ENCODE measurements at regions not wholly inside any gene's neighbourhood (a gene's known extent, or its start where the extent isn't known, plus 50 kb on each side); places are given as distances from the start of the nearest gene placed in this dataset.

DNA sequence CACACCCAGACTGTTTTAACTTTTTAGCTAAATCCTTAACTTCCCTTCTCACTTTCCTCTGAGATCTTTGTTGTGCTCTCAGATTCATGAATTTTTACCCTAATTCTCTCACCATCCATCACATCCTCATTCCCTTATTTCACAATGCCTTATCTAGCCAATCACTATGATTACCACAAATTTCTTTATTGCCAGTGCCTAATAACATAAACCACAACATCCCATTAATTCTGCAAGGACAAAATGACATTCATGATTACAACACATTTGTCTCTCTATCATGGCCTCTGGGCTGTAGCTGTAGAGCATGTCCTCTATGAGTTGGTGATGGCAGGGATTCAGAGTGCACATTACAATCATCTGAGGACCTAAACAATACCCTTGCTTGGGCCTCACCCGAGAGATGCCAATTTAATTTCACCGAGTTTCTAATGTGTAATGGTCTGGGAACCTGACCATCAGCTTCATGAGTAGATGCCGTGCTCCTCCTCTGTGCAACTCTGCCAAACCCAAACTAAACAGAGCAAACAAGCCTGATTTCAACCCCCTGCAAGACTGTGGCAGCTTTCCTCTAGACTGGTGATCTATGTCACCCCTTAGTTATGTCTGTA, 99.3 kb downstream of the SPTSSA start:
- DNase-seq (ENCODE audit: insufficient read length, low spot score) (no peak), FAIRE-seq (no peak)
- TF ChIP-seq POLR2A (IDR thresholded peaks at IDR 0.05; ENCODE audit: low read depth, low read length) = no peak

DNA sequence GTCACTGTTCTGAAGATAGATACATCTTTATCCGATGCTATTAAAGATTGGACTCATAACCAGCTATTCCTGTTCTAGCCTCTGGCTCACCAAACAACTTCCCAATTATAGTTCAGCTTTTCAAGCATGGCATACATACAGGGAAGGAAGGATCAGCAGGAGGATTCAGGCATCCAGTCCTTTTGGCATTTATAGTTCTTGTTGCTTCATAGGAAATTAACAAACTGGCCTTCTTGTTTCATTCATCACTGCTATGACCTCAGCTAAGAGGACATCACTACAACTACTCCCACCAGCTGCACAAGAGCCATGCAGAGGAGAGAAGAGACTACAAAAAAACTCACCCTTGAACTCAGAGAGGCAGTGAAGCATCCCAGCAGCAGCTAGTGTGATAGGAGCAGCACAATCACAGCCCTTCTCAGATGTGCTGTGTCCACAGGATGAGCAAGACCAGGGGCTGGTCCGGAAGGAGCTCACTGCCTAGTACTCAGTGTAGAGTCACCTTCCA, 100.5 kb downstream of the SPTSSA start:
- no peak for FAIRE-seq
- no peak for DNase-seq (ENCODE audit: insufficient read length, low spot score)

DNA sequence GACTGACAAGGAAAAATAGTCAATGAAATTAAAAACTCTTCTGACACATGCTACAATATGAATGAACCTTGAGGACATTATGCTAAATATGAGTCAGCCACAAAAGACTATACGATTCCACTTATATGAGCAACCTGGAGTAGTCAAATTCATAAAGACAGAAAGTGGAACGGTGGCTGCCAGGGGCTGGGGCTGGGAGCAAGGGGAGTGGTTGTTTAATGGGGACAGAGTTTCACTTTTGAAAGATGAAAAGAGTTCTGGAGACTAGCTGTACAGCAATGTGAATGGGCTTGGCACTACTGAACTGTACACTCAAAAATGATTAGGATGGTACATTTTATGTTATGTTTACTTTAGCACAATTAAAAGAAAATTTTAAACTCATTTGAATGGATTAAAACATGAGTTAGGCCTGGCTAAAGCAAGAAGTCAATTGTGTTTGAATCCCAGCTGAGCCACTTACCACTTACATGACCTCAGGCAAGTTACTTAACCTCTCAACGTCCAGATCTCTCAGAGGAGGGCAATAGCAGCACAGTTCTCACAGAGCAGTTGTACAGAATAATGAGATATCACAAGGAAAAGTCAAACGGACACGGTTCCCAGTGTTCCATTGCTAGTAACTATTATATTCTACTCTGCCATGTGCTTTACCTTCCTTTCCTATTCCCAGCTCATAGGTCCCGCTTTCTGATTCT, 102.5 kb downstream of the SPTSSA start:
- FAIRE-seq = peak; percentile 15
- DNase-seq (ENCODE audit: insufficient read length, low spot score) = no peak

More for the DNA sequence above, 100.5 kb downstream of the SPTSSA start:
- no peak for TF ChIP-seq POLR2A (IDR thresholded peaks at IDR 0.05; ENCODE audit: low read depth, low read length)

GRCh38 chr14:34356264-34356654, 105.8 kb downstream of the SPTSSA start:
- FAIRE-seq = no peak
- TF ChIP-seq POLR2A (IDR thresholded peaks at IDR 0.05; ENCODE audit: low read depth, low read length) = no peak
- DNase-seq (ENCODE audit: insufficient read length, low spot score) = no peak

More for the DNA sequence above, 102.5 kb downstream of the SPTSSA start:
- TF ChIP-seq POLR2A (IDR thresholded peaks at IDR 0.05; ENCODE audit: low read depth, low read length) = no peak

- DNase-seq (ENCODE audit: insufficient read length, low spot score) = no peak
- FAIRE-seq = peak; percentile 94
- TF ChIP-seq POLR2A (IDR thresholded peaks at IDR 0.05; ENCODE audit: low read depth, low read length) = no peak
Measured at GRCh38 chr14:34355584-34356263, 106.3 kb downstream of the SPTSSA start.

DNA sequence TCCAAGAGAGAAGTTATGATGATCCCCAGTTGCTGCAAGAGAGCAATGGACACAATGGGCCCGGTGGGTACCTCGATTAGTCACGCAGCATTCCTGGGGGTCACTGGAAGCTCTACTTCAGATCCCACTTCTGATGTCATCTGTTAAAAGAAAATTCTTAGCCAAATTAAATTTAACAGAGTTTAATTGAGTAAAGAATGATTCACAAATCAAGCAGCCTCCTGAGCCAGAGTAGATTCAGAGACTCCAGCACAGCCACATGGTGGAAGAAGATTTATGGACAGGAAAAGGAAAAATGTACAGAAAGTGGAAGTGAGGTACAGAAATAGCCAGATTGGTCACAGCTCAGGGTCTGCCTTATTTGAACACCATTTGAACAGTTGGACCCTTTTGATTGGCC, 107.5 kb downstream of the SPTSSA start:
- FAIRE-seq (peak; percentile 27), DNase-seq (ENCODE audit: insufficient read length, low spot score) (no peak)
- no peak for TF ChIP-seq POLR2A (IDR thresholded peaks at IDR 0.05; ENCODE audit: low read depth, low read length)

- no peak for TF ChIP-seq POLR2A (IDR thresholded peaks at IDR 0.05; ENCODE audit: low read depth, low read length)
- FAIRE-seq (no peak), DNase-seq (ENCODE audit: insufficient read length, low spot score) (no peak)
Measured at GRCh38 chr14:34350903-34351302, 111.1 kb downstream of the SPTSSA start.

DNA sequence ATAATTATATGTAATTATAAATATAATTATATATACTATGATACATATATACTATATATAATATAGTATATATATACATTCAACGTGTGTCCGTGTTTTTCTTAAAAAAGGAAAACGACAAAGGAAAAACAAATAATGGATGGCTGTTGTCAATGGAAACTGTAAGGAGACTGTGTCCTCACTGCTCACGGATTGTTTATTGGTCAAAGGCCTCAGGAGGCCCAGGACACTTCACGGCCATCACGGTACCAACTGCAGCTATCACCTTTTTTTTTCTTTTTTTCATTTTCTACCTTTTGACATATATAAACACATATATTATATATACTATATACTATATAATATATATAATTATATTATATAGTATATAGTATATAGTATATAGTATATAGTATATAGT, 113.4 kb downstream of the SPTSSA start:
- DNase-seq (ENCODE audit: insufficient read length, low spot score) = no peak
- TF ChIP-seq POLR2A (IDR thresholded peaks at IDR 0.05; ENCODE audit: low read depth, low read length) = no peak
- FAIRE-seq = no peak

GRCh38 chr14:34347683-34348082, 114.4 kb downstream of the SPTSSA start:
- no peak for FAIRE-seq

GRCh38 chr14:34345718-34346465, 116.1 kb downstream of the SPTSSA start:
- TF ChIP-seq POLR2A (IDR thresholded peaks at IDR 0.05; ENCODE audit: low read depth, low read length) = no peak
- no peak for DNase-seq (ENCODE audit: insufficient read length, low spot score)
- FAIRE-seq = no peak

More at GRCh38 chr14:34347683-34348082, 114.4 kb downstream of the SPTSSA start:
- no peak for TF ChIP-seq POLR2A (IDR thresholded peaks at IDR 0.05; ENCODE audit: low read depth, low read length)
- no peak for DNase-seq (ENCODE audit: insufficient read length, low spot score)

DNA sequence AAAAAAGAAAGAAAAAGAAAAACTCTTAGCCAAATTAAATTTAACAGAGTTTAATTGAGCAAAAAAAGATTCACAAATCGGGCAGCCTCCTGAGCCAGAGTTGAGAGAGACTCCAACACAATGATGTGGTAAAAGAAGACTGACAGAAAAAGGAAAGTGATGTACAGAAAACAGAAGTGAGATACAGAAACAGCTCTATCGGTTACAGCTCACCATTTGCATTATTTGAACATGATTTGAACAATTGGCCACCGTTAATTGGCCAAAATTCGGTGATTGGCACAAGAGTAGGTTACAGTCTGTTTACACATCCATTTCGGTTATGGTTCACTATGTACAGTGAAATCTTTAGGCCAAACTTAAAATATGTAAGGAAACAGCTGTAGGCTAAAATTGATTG, 117.7 kb downstream of the SPTSSA start:
- TF ChIP-seq POLR2A (IDR thresholded peaks at IDR 0.05; ENCODE audit: low read depth, low read length) = no peak
- FAIRE-seq = no peak
- DNase-seq (ENCODE audit: insufficient read length, low spot score) = no peak

DNA sequence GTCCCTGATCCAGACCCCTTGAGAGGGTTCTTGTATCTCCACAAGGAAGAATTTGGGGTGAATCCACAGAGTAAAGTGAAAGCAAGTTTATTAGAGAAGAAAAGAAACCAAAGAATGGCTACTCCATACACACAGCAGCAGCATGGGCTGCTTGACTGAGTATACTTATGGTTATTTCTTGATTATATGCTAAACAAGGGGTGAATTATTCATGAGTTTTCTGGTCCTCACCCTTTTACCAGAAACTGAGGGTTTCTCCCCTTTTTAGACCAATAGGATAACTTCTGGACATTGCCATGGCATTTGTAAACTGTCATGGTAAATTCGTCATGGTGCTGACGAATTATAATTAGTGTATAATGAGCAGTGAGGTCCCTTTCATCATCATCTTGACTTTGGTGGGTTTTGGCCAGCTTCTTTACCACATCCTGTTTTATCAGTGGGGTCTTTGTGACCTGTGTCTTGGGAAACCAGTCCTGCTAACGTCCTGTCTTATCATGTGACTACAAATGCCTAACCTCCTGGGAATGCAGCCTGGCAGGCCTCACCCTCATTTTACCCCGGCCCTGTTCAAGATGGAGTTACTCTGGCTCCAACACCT, 121.9 kb downstream of the SPTSSA start:
- no peak for TF ChIP-seq POLR2A (IDR thresholded peaks at IDR 0.05; ENCODE audit: low read depth, low read length)
- FAIRE-seq (no peak), DNase-seq (ENCODE audit: insufficient read length, low spot score) (no peak)

- no peak for DNase-seq (ENCODE audit: insufficient read length, low spot score)
- FAIRE-seq = no peak
- no peak for TF ChIP-seq POLR2A (IDR thresholded peaks at IDR 0.05; ENCODE audit: low read depth, low read length)
Measured at GRCh38 chr14:34338056-34338455, 124.0 kb downstream of the SPTSSA start.
